Uterus (tissue), 3 donors: ENCODE measurements at regions not wholly inside any gene's neighbourhood (a gene's known extent, or its start where the extent isn't known, plus 50 kb on each side); places are given as distances from the start of the nearest gene placed in this dataset.

Experiments used
- DNase-seq, 2 donors: peaks; one replicate each; pipeline ENCODE4 v3.0.0-alpha.2; 2019 to 2020
- H3K27ac ChIP-seq, 2 donors: fragments of 200-600 bp; sonication (generic); 1 replicate in 1 of 2; 2 replicates in 1 of 2; pipeline ENCODE4 v1.5.1; 2016 to 2018
- H3K27me3 ChIP-seq, 2 donors: fragments of 200-600 bp; sonication (generic); one replicate each; pipeline ENCODE4 v1.5.1; 2018 to 2019; ENCODE audit warnings: control low read depth in 1 of 2
- H3K36me3 ChIP-seq, 2 donors: fragments of 200-600 bp; sonication (generic); one replicate each; pipeline ENCODE4 v1.5.1; 2019; ENCODE audit warnings: control low read depth in 1 of 2
- H3K4me1 ChIP-seq, 2 donors: fragments of 200-600 bp; sonication (generic); one replicate each; pipeline ENCODE4 v1.5.1; 2018 to 2019; ENCODE audit warnings: control low read depth in 1 of 2
- H3K4me3 ChIP-seq, 2 donors: fragments of 200-600 bp; sonication (generic); 1 replicate in 1 of 2; 2 replicates in 1 of 2; pipeline ENCODE4 v1.5.1; 2018 to 2019; ENCODE audit warnings: mild to moderate bottlenecking in 1 of 2
- H3K9me3 ChIP-seq, 2 donors: fragments of 200-600 bp; sonication (generic); one replicate each; pipeline ENCODE4 v1.5.1; 2019; ENCODE audit warnings: control low read depth in 1 of 2
- CTCF ChIP-seq, 4 experiments: fragments of 200-600 bp in 2 of 4; fragments of 450-650 bp in 2 of 4; sonication (generic) in 2 of 4; IDR thresholded peaks; one replicate each; pipeline ENCODE4 v1.5.1; 2016 to 2019; ENCODE audit warnings: antibody characterized with exemption in 4 of 4, mild to moderate bottlenecking in 2 of 4, moderate library complexity in 1 of 4
- POLR2A ChIP-seq, 2 donors: fragments of 450-650 bp; IDR thresholded peaks; one replicate each; pipeline ENCODE4 v1.6.1; 2016; ENCODE audit warnings: antibody characterized with exemption in 2 of 2, mild to moderate bottlenecking in 1 of 2, moderate library complexity in 1 of 2
- intact Hi-C: fragments of 100-400 bp; cut with DNase I; formaldehyde crosslinking; loops from one replicate; pipeline ENCODE4 v1.15.1; 2023; ENCODE audit warnings: low total_unique reads
- donor health status: DM: yes; HTN: yes; CAD: no.

GRCh38 chr11:29334776-29335130 is 682.1 kb downstream of the KCNA4 start:
- H3K9me3 ChIP-seq, result no peaks in the 10 kb centered on the region
- no peaks in the 10 kb centered on the region for H3K27me3 ChIP-seq
- no peak for DNase-seq
- no peaks in the 10 kb centered on the region for H3K4me1 ChIP-seq
- H3K4me3 ChIP-seq, result no peak overlapping the region
- intact Hi-C loops, result no loop called here
- TF ChIP-seq POLR2A (IDR thresholded peaks at IDR 0.05) (no peak), CTCF (IDR thresholded peaks at IDR 0.05) (no peak)
- H3K27ac ChIP-seq, result no peak overlapping the region
- no peaks in the 10 kb centered on the region for H3K36me3 ChIP-seq

- peak in 1 of 4 experiments; percentile 17 for TF ChIP-seq CTCF (IDR thresholded peaks at IDR 0.05)
- no peak for TF ChIP-seq POLR2A (IDR thresholded peaks at IDR 0.05)
- H3K4me1 ChIP-seq, result no peaks in the 10 kb centered on the region
- DNase-seq, result no peak
- no peaks in the 10 kb centered on the region for H3K36me3 ChIP-seq
- no peaks in the 10 kb centered on the region for H3K9me3 ChIP-seq
- no peak overlapping the region for H3K27ac ChIP-seq
- intact Hi-C loops, result no loop called here
- H3K27me3 ChIP-seq, result no peaks in the 10 kb centered on the region
- no peak overlapping the region for H3K4me3 ChIP-seq
Observed at GRCh38 chr11:29333993-29334775, 682.6 kb downstream of the KCNA4 start.

DNA sequence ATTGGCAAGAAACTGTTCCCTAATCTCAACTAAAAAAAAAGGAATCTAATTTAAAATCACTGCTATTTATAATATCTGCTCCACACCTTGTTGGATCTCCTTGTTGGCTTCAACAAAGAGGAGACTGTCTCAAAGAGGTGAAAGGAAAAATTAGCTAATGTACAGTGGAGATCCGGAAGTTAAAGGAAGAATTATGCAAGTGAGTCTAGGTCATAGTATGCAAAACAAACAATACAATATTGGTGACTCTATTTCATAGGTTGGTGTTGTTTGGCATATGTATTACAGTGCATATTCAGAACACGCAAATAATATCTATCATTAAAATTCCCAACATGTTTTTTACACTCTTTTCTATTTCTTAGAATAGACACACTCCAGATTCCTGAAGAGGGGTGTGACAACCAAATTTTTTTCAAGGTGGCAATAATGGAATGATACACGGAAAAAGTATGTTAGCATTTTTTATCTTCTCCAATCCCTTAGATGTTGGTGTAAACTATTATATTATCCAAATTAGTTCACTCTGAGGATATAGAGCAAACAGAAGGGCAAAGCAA is 685.3 kb downstream of the KCNA4 start:
- H3K27ac ChIP-seq, result no peak overlapping the region
- no peaks in the 10 kb centered on the region for H3K27me3 ChIP-seq
- H3K4me3 ChIP-seq, result no peak overlapping the region
- no peaks in the 10 kb centered on the region for H3K36me3 ChIP-seq
- intact Hi-C loops, result no loop called here
- no peak for DNase-seq
- H3K9me3 ChIP-seq, result no peaks in the 10 kb centered on the region
- H3K4me1 ChIP-seq, result no peaks in the 10 kb centered on the region
- no peak for TF ChIP-seq POLR2A (IDR thresholded peaks at IDR 0.05)

GRCh38 chr11:29328961-29329441 is 687.8 kb downstream of the KCNA4 start:
- no peak for TF ChIP-seq POLR2A (IDR thresholded peaks at IDR 0.05)
- peak in 2 of 4 experiments; percentile 7 to 9 for TF ChIP-seq CTCF (IDR thresholded peaks at IDR 0.05)
- intact Hi-C loops, result no loop called here
- Histone ChIP-seq H3K4me3 (no peak overlapping the region), H3K27me3 (no peaks in the 10 kb centered on the region), H3K27ac (no peak overlapping the region), H3K9me3 (no peaks in the 10 kb centered on the region), H3K4me1 (no peaks in the 10 kb centered on the region), H3K36me3 (no peaks in the 10 kb centered on the region)
- DNase-seq, result no peak

DNA sequence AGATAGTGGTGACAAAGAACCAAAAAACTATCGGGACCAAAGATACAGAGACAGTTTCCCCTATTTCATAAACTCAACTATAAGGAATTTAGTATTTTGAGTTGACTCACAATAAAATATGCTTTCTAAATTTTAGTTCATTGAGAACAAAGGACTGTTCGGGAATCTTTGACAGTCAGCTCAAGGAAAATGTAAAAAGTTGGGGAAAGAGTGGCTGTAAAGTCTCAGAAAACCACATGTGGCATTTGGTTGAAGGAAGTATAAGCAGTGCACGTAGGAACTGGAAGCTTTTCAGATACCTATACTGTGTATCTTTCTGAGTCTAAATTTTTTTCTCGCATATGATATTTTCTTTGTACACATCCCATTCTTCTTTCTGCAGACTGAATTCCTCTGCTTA is 688.9 kb downstream of the KCNA4 start:
- intact Hi-C loops, result no loop called here

More for the DNA sequence above, 688.9 kb downstream of the KCNA4 start:
- H3K27ac ChIP-seq, result no peak overlapping the region
- no peaks in the 10 kb centered on the region for H3K36me3 ChIP-seq
- no peak overlapping the region for H3K4me3 ChIP-seq
- no peaks in the 10 kb centered on the region for H3K9me3 ChIP-seq
- no peak for DNase-seq
- no peaks in the 10 kb centered on the region for H3K27me3 ChIP-seq
- no peaks in the 10 kb centered on the region for H3K4me1 ChIP-seq
- TF ChIP-seq POLR2A (IDR thresholded peaks at IDR 0.05) (no peak), CTCF (IDR thresholded peaks at IDR 0.05) (no peak)
